Mucosa of descending colon (tissue), 3 donors: ENCODE measurements at regions not wholly inside any gene's neighbourhood (a gene's known extent, or its start where the extent isn't known, plus 50 kb on each side); places are given as distances from the start of the nearest gene placed in this dataset.
"Not testable (repeated sequence)": the region's sequence is repeated elsewhere in the genome, so short reads cannot be mapped to it uniquely, and the experiment has no call there.

Experiments
- ATAC-seq: fragments of 200-7000 bp; cut with Tn5 transposase; one replicate; pipeline ENCODE4 v1.9.1; 2020; ENCODE audit warnings: mild to moderate bottlenecking, moderate library complexity
- DNase-seq, 3 donors: peaks; one replicate each; pipeline ENCODE4 v3.0.0-alpha.2; 2020
- H3K36me3 ChIP-seq: fragments of 200-600 bp; one replicate; pipeline ENCODE4 v1.8.0; 2021; ENCODE audit warnings: low read depth, mild to moderate bottlenecking
- H3K4me1 ChIP-seq: fragments of 200-600 bp; one replicate; pipeline ENCODE4 v1.8.0; 2021; ENCODE audit warnings: low read depth, mild to moderate bottlenecking
- H3K4me3 ChIP-seq: fragments of 200-600 bp; one replicate; pipeline ENCODE4 v1.8.0; 2021; ENCODE audit warnings: mild to moderate bottlenecking
- H3K9me3 ChIP-seq: fragments of 200-600 bp; one replicate; pipeline ENCODE4 v1.8.0; 2021; ENCODE audit warnings: mild to moderate bottlenecking
- intact Hi-C, 2 donors: fragments of 100-400 bp; cut with DNase I in 1 of 2; cut with micrococcal nuclease in 1 of 2; formaldehyde crosslinking; loops; one replicate each; pipeline versions ENCODE4 v1.11.0 to v1.11.1; 2022; cut with DNase I, micrococcal nuclease
- donor health status: DM: no; HTN: no; CAD: no; lungs with moderate emphysema.
- donor health status: DM: no; HTN: no; CAD: no.
- donor health status: DM: no; HTN: yes; CAD: no.

DNA sequence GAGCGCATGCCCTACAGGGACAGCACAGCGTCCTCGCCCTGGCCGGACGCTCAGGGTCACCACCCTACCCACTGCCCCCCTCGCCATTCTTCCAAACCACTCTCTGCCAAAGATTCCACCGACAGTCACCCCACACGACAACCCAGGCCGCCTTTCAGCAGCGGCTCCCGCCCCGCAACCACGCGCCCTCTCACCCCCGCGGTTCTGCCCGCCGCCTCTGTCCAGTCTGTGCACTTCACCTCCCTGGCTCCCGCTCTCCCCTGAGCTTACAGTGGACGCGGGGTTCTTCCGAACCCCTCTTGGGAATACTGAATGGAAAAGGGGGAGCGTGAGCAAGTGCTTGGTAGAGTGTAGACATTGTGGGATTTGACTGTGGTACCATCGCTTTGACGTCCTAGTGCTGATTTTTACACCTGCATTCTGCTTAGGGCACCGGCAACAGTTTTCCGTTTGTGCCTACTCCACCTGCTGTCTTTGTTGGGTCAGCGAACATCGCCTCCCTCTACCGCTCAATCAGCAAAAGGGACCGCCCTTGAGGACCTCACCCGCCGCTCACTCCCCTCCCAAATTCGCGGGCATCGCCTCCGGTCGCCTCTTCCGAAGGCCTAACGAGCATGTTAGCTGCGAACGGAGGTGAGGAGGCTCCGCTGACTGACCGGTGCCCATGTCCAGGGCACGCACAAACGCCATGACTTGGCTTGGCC lies 119.1 kb downstream of the PPIAL4A start:
- H3K9me3 ChIP-seq, H3K4me3 ChIP-seq, intact Hi-C loops, ATAC-seq, H3K36me3 ChIP-seq, H3K4me1 ChIP-seq: not testable (repeated sequence)
- DNase-seq = peak in 1 of 3 donors; percentile 33

DNA sequence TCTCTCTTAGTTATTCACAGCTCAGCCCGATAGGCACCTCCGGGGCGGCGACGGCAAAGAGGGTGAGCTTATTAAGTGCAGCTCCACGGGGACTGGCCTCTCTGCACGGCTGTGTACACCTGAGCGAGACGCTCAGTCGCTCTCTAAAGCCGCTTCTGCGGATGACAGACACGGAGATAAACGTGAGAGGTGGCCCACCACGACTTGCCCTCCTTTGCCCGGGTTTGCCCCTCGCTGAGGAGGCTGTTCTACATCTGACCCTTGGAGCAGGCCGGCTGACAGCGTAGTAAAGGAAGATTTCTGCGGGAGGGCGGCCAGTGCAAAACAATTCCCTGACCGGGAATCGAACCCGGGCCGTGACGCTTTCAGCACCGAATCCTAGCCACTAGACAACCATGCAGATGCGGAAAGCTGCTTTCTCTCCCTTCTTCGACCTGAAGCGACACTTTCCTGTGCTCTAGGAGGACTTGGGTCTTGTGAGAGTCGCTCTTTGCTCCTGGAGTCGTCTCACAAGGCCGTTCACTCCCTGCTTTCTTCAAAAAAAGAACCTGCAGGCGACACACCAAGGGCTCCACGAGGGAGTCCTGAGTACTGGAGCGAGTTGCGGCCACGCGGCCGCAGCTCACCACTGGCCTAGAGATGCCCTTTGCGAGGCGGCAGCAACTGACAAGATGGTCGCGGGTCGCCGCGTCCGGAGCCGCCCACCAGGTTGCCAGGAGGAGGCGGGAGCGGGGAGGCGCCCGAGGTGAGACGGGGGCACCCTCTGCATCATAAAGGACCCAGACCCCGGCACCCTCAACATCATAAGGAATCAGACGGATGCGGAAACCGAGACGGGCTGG lies 119.9 kb downstream of the PPIAL4A start:
- H3K4me1 ChIP-seq, H3K36me3 ChIP-seq, H3K9me3 ChIP-seq, intact Hi-C loops, H3K4me3 ChIP-seq: not testable (repeated sequence)
- DNase-seq (peak in 2 of 3 donors; percentile 34 to 35), ATAC-seq (peak; percentile 25)

DNA sequence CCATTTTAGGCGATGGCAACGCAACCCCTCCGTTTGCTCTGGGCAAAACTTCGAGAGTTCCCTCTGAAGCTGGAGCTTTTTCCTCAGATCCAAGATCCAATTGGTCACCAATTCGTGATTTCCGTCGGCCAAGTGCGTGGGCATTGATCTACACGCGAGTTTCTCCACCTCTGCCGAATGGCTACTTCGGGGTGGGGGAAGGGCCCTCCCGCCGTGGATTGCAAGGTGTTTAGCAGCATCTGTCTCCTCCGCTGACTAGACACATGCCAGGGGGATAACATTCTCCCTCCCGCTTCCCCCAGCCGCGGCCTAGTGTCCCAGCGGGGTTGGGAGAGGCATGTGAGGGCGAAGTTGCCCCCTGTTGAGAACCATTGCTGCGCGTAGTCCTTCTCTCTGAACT lies 120.6 kb downstream of the PPIAL4A start:
- H3K4me3 ChIP-seq, ATAC-seq, H3K4me1 ChIP-seq, H3K36me3 ChIP-seq, DNase-seq, H3K9me3 ChIP-seq, intact Hi-C loops: not testable (repeated sequence)

DNA sequence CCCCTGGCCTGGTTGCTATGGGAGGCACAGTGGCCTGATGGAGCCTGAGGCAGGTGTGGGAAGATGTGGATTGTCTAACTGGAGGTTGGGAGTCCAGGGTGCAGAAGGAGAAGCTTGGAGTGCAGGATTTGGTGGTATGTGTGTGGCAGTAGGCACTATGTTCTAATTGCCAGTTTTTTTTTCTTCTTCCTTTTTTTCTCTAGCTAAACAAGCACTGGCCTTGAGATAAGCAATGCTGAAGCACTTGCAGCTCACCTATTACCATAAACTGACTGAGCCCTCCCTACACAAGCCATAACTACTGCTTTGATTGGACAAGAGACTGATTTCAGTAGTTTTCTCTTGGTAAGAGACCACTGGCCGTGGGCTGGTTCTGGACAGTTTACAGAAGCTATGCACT lies 123.6 kb downstream of the PPIAL4A start:
- H3K4me1 ChIP-seq, DNase-seq, H3K9me3 ChIP-seq, H3K36me3 ChIP-seq, ATAC-seq, intact Hi-C loops, H3K4me3 ChIP-seq: not testable (repeated sequence)

DNA sequence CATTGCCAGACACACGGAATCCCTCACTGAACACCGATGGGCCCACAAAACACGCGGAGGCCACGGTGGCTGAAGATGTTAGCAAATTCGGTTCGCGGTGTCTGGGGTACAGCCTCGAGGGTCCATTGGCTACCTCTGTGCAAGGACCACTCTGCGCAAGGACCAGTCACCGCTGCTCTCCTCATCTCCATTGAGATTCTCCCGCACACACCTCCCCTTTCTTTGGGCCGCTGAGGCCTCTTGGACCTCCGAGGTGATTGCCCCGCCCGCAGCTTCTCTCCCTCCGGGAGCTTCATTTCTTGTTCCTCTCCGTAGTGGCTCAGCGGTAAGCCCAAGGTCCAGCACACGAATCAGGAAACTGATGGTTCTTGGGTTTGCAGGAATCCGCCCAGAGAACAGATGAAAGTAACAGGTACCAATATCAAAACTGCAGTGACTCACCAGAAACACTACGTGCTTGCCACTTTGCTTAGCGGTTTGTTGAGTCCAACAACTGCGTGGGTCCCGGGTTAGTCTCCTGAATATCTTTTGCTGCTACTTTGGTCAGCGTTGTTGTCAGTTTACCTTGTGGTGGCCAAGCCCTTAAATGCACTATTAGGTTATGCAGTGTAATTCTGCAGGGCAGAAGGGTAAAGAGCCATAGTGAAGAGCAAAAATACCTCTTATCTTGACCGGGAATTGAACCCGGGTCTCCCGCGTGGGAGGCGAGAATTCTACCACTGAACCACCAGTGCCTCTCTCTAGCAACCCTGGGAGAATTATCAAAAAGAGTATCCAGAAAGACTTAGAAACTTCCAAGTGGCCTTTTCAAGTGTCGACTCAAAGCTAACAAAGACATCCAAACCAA lies 126.8 kb downstream of the PPIAL4A start:
- H3K9me3 ChIP-seq, intact Hi-C loops, H3K36me3 ChIP-seq, H3K4me1 ChIP-seq, H3K4me3 ChIP-seq: not testable (repeated sequence)
- peak; percentile 48 for ATAC-seq
- DNase-seq = peak in 2 of 3 donors; percentile 27 to 33

DNA sequence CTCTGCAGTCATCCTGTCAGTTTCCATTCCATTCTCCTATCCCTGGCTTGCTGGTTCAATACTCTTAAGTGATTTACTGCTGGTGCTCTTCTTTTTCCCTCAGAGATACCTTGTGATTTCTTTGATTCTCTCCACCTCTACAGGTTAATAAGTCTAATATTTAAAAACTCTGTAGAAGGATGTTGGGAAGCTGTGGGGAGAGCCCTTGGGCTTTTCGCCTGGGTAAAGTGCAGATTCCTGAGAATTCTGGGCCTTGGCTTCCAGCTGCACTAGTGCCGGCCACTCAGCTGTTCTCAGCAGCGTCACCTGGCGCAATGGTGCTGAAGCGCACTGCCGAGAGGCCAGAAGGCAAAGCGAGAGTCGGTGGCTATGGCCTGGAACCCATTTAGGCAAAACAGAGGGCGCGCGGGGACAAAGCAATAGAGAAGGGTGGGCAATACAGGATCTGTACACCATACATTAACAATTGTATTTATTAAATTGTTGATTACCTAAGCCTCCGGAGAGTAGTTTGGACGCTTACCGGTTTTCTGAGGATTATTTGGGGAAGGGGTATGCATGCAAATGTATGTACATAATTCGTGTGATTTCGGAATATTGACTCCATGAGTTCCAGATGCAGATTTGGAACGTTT lies 130.3 kb downstream of the PPIAL4A start:
- H3K4me3 ChIP-seq, DNase-seq, H3K36me3 ChIP-seq, H3K9me3 ChIP-seq, H3K4me1 ChIP-seq, intact Hi-C loops: not testable (repeated sequence)
- peak; percentile 89 for ATAC-seq

DNA sequence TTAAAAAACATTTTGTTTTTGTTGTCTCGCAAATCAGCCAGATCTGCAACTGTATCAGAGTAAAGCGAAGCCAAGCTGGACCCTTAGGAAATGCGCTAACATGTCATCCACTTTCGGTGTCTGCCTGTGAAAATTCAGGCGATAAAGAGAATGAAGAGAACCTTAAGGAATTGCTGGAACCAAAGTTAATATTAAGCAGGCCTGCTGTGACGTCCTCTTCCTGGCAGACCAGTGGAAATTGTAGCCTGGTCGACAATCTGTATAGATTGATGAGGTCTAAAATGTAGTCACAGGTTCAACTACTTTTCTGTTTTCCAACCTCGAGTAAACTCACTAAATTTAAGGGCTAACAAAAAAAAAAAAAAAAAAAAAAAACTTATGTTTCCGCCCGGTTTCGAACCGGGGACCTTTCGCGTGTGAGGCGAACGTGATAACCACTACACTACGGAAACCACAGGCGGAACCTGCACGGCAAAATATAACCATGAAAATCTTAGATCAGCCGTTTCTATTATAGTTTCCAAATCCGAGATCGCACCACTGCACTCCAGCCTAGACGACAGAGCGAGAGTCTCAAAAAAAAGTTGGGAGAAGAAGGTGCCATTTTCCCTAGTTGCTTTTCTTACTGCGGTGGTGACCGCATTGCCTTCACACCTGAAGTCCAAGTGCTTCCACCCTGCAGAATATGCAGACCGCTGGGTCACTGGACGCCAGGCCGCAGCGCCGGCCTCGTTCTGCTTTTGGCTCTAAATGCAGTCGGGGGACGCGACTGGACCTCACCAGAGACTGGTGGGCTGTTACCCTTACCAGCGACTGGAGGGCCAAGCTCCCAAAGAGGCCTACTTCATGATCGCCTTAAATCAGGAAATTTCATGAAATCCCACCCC lies 131.0 kb downstream of the PPIAL4A start:
- peak in 2 of 3 donors; percentile 21 to 71 for DNase-seq
- H3K36me3 ChIP-seq, H3K4me1 ChIP-seq, H3K4me3 ChIP-seq, intact Hi-C loops, H3K9me3 ChIP-seq: not testable (repeated sequence)
- peak; percentile 66 for ATAC-seq

DNA sequence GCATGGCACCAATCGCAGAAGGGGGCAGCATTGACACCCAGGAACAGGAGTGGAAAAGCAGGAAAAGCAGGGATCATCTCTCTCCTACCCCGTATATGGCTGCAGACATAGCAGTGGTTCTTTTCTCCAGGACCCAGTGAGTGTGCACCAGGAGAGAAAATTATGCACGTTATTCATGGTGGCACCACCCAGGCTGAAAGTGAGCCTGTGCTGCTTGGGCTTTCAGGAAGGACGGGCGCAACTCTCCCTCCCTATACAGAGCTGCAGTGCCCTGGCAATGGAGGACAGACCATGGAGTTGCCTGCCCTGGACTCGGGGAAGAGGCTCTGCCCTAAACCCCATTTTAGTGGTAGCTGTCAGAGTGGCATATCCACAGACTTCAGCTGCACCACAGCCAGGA lies 132.1 kb downstream of the PPIAL4A start:
- H3K36me3 ChIP-seq, H3K4me3 ChIP-seq, intact Hi-C loops, DNase-seq, H3K9me3 ChIP-seq, H3K4me1 ChIP-seq: not testable (repeated sequence)
- ATAC-seq = peak; percentile 52

DNA sequence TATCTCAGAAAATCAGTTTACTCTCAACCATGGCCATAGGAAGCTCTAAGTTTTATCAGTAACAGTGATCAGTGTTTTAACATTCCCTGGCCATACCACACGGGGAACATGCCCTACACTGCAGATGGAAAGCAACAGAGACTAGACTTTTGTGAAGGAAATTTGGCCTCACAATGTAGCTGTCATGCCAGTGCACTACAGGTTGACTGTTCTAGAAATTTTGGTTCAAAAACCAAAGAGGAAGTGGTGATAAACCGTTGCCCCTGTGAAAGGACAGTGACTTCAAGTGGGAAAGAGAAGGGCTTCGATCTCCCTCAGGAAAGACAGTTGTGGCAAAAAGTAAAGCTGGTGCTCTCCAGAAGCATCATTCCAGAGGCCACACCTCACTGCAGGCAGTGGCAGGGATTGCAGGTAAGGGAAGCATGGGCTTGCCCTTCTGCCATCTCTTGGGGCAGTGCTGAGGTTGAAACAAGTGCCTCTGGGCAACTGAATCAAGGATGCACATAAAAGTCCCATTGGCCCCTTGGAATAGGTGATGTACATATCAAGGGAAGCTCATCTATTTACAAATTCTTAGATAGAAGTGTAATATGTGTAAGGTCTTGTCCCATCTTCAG lies 143.4 kb downstream of the PPIAL4A start:
- H3K4me3 ChIP-seq, DNase-seq, H3K9me3 ChIP-seq, ATAC-seq, H3K36me3 ChIP-seq, H3K4me1 ChIP-seq, intact Hi-C loops: not testable (repeated sequence)

DNA sequence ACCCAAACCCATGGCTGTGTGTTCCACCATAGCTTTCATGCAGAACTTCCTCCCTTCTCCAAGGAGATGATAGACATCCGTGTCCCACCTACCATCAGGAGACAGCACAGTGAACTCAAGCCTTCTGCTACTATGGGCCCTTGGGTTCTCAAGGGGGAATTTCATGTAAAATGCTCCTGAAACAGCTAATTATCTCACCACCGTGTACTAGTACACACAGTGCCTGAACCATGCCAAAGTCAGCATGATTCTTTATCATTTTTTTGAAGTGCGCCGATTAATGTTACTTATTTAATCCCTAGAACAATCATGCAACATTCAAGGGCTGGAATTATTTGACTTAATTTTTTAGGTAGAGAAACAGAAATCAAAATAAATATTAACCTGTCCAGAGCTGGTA lies 147.2 kb downstream of the PPIAL4A start:
- intact Hi-C loops, H3K4me3 ChIP-seq, H3K36me3 ChIP-seq, DNase-seq, H3K9me3 ChIP-seq, ATAC-seq, H3K4me1 ChIP-seq: not testable (repeated sequence)

DNA sequence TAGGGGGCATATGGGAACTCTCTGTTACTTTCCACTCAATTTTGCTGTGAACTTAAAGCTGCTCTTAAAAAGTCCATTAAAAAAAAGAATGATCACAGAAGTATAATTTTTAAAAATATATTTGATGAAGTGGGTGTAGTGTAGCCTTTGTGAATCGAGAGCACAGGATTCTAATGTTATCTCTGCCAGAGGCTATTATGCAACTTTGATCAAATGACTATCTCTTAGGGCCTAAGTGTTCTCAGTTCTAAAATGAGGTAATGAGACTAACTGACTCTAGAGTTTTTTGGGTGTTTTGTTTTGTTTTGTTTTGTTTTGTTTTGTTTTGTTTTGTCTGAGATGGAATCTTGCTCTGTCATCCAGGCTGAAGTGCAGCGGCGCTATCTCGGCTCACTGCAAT lies 143.2 kb downstream of the FAM72B start:
- DNase-seq, H3K36me3 ChIP-seq, intact Hi-C loops, H3K9me3 ChIP-seq, H3K4me3 ChIP-seq, ATAC-seq, H3K4me1 ChIP-seq: not testable (repeated sequence)

DNA sequence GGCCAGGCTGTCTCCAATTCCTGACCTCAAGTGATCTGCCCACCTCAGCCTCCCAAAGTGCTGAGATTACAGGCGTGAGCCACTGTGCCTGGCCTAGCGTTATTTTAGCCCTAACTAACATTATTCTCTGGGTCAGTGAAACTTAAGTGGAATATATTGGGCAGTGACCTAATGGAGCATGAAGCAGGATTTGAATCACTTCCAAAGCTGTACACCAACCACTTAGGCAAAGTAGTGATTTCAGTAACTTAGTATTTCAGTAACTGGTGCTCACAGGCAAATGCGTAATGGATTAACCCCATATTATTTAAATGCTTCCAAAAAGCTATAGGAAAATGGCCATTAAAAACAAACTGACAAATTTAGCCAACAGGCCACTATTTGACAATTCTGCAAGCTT lies 142.6 kb downstream of the FAM72B start:
- H3K4me3 ChIP-seq, H3K36me3 ChIP-seq, H3K9me3 ChIP-seq, intact Hi-C loops, ATAC-seq, H3K4me1 ChIP-seq, DNase-seq: not testable (repeated sequence)
